ENCODE measurements at regions not wholly inside any gene's neighbourhood (a gene's known extent, or its start where the extent isn't known, plus 50 kb on each side); places are given as distances from the start of the nearest gene placed in this dataset.

DNA sequence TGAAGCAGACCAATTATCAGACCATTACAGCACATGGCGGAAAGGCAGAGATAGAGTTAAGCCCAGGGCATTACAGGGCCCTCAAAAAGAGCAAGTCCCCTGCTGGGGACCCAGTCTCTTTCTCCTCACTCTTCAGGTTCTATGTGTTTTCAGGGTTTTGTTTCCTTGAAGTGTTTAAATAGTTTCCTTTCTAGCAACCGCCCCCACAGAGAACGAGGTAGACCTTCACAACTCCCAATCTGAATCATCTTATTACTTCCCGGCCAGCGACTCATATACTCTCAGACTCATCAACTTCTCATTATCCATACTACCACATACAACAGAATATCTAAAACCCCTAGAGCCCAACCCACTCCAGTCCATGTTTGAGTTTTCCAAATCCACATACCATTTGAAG, 526.6 kb upstream of the ARID1B start:
- TF ChIP-seq, protein P1, sequence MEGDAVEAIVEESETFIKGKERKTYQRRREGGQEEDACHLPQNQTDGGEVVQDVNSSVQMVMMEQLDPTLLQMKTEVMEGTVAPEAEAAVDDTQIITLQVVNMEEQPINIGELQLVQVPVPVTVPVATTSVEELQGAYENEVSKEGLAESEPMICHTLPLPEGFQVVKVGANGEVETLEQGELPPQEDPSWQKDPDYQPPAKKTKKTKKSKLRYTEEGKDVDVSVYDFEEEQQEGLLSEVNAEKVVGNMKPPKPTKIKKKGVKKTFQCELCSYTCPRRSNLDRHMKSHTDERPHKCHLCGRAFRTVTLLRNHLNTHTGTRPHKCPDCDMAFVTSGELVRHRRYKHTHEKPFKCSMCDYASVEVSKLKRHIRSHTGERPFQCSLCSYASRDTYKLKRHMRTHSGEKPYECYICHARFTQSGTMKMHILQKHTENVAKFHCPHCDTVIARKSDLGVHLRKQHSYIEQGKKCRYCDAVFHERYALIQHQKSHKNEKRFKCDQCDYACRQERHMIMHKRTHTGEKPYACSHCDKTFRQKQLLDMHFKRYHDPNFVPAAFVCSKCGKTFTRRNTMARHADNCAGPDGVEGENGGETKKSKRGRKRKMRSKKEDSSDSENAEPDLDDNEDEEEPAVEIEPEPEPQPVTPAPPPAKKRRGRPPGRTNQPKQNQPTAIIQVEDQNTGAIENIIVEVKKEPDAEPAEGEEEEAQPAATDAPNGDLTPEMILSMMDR (IDR thresholded peaks at IDR 0.05; ENCODE audit: unreplicated experiment), result no peak
- H3K4me3 Mint-ChIP-seq (ENCODE audit: unreplicated experiment), result no peak overlapping the region

GRCh38 chr6:156242206-156242605, 535.0 kb upstream of the ARID1B start:
- DNase-seq (ENCODE audit: low spot score), result no peak
- H3K36me3 Mint-ChIP-seq (ENCODE audit: low read depth, unreplicated experiment), result no peaks in the 10 kb centered on the region
- H3K27me3 Mint-ChIP-seq (ENCODE audit: unreplicated experiment), result no peaks in the 10 kb centered on the region
- no peak overlapping the region for H3K4me3 Mint-ChIP-seq (ENCODE audit: unreplicated experiment)
- no peaks in the 10 kb centered on the region for H3K9me3 Mint-ChIP-seq (ENCODE audit: unreplicated experiment)
- no peaks in the 10 kb centered on the region for H3K4me1 Mint-ChIP-seq (ENCODE audit: unreplicated experiment)
- TF ChIP-seq, protein P1 (IDR thresholded peaks at IDR 0.05; ENCODE audit: unreplicated experiment), result no peak
- no peak overlapping the region for H3K27ac Mint-ChIP-seq (ENCODE audit: unreplicated experiment)

More for the DNA sequence above, 526.6 kb upstream of the ARID1B start:
- peaks cover 2% of the 10 kb centered on the region for H3K27me3 Mint-ChIP-seq (ENCODE audit: unreplicated experiment)
- H3K4me1 Mint-ChIP-seq (ENCODE audit: unreplicated experiment), result no peaks in the 10 kb centered on the region
- H3K36me3 Mint-ChIP-seq (ENCODE audit: low read depth, unreplicated experiment), result no peaks in the 10 kb centered on the region
- no peak for DNase-seq (ENCODE audit: low spot score)
- H3K27ac Mint-ChIP-seq (ENCODE audit: unreplicated experiment), result no peak overlapping the region
- H3K9me3 Mint-ChIP-seq (ENCODE audit: unreplicated experiment), result no peaks in the 10 kb centered on the region

- Mint-ChIP-seq H3K27me3 (ENCODE audit: unreplicated experiment) (peaks cover under 1% of the 10 kb centered on the region), H3K4me3 (ENCODE audit: unreplicated experiment) (no peak overlapping the region), H3K36me3 (ENCODE audit: low read depth, unreplicated experiment) (no peaks in the 10 kb centered on the region), H3K4me1 (ENCODE audit: unreplicated experiment) (no peaks in the 10 kb centered on the region), H3K9me3 (ENCODE audit: unreplicated experiment) (no peaks in the 10 kb centered on the region), H3K27ac (ENCODE audit: unreplicated experiment) (no peak overlapping the region)
- DNase-seq (ENCODE audit: low spot score), result no peak
- TF ChIP-seq, protein P1 (IDR thresholded peaks at IDR 0.05; ENCODE audit: unreplicated experiment), result no peak
These were observed 546.0 kb upstream of the ARID1B start for GRCh38 chr6:156231026-156231765.

GRCh38 chr6:156219973-156220372, 557.2 kb upstream of the ARID1B start:
- Mint-ChIP-seq H3K27me3 (ENCODE audit: unreplicated experiment) (no peaks in the 10 kb centered on the region), H3K36me3 (ENCODE audit: low read depth, unreplicated experiment) (no peaks in the 10 kb centered on the region), H3K4me1 (ENCODE audit: unreplicated experiment) (no peaks in the 10 kb centered on the region), H3K4me3 (ENCODE audit: unreplicated experiment) (no peak overlapping the region), H3K9me3 (ENCODE audit: unreplicated experiment) (no peaks in the 10 kb centered on the region), H3K27ac (ENCODE audit: unreplicated experiment) (no peak overlapping the region)
- TF ChIP-seq, protein P1 (IDR thresholded peaks at IDR 0.05; ENCODE audit: unreplicated experiment), result no peak
- no peak for DNase-seq (ENCODE audit: low spot score)

DNA sequence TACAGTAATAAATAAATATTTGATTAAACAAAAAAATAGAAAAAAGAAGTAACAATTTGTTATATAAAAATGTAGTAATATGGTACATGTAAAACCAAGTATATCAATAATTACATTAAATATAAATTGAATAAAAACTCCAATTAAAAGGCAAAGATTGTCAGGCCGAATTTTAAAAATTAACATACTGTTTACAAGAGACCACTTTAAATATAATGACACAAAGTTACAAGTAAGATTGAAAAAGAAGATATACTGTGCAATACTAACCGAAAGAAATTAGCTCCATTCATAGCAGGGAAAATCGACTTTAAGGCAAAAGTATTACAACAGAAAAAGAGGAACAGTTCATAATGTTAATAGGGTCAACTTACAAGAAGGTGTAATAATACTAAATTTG, 571.5 kb upstream of the ARID1B start:
- H3K27me3 Mint-ChIP-seq (ENCODE audit: unreplicated experiment), result no peaks in the 10 kb centered on the region
- H3K4me1 Mint-ChIP-seq (ENCODE audit: unreplicated experiment), result no peaks in the 10 kb centered on the region
- DNase-seq (ENCODE audit: low spot score), result no peak
- H3K9me3 Mint-ChIP-seq (ENCODE audit: unreplicated experiment), result no peaks in the 10 kb centered on the region
- H3K4me3 Mint-ChIP-seq (ENCODE audit: unreplicated experiment), result no peak overlapping the region
- TF ChIP-seq, protein P1 (IDR thresholded peaks at IDR 0.05; ENCODE audit: unreplicated experiment), result no peak
- no peak overlapping the region for H3K27ac Mint-ChIP-seq (ENCODE audit: unreplicated experiment)
- H3K36me3 Mint-ChIP-seq (ENCODE audit: low read depth, unreplicated experiment), result no peaks in the 10 kb centered on the region

All from endothelial cell (in vitro differentiated cells).